Common myeloid progenitor, CD34-positive (primary cell): ENCODE measurements at regions not wholly inside any gene's neighbourhood (a gene's known extent, or its start where the extent isn't known, plus 50 kb on each side); places are given as distances from the start of the nearest gene placed in this dataset.

ENCODE experiments used
- CTCF ChIA-PET: fragments of 350-600 bp; sonication (Branson Sonifier 250); formaldehyde crosslinking; loops from one replicate; lab custom pipeline; 2021; ENCODE audit warnings: antibody characterized with exemption; lab: Charles Lee
- POLR2A ChIA-PET: fragments of 350-600 bp; sonication (Branson Sonifier 250); formaldehyde crosslinking; loops from one replicate; lab custom pipeline; 2021; ENCODE audit warnings: antibody characterized with exemption; lab: Charles Lee
- DNase-seq, 3 donors: peaks; one replicate each; pipeline versions ENCODE4 v3.0.0 to v3.0.0-alpha.2; 2013
- H3K27ac ChIP-seq, 2 experiments: 1 replicate in 1 of 2; 2 replicates in 1 of 2; pipeline ENCODE4 v1.7.0; 2013; ENCODE audit warnings: inconsistent platforms in 2 of 2, low read length in 2 of 2, mild to moderate bottlenecking in 2 of 2, low read depth in 1 of 2, moderate library complexity in 1 of 2; ENCODE audit not compliant: severe bottlenecking in 2 of 2, insufficient read depth in 1 of 2, poor library complexity in 1 of 2
- H3K27me3 ChIP-seq, 5 experiments: replicated peaks in 2 of 5; 1 replicate in 3 of 5; 2 replicates in 2 of 5; pipeline versions ENCODE4 v1.6.1 to v1.7.0; 2013; ENCODE audit warnings: low read length in 4 of 5, mild to moderate bottlenecking in 2 of 5, moderate library complexity in 2 of 5, inconsistent platforms in 1 of 5; ENCODE audit not compliant: insufficient read depth in 5 of 5, control insufficient read depth in 4 of 5
- H3K36me3 ChIP-seq, 4 experiments: 1 replicate in 2 of 4; 2 replicates in 2 of 4; pipeline versions ENCODE4 v1.6.1 to v1.7.0; 2013; ENCODE audit warnings: low read length in 3 of 4, control low read depth in 1 of 4, mild to moderate bottlenecking in 1 of 4; ENCODE audit not compliant: control insufficient read depth in 4 of 4, insufficient read depth in 4 of 4
- H3K4me1 ChIP-seq, 4 experiments: 1 replicate in 3 of 4; 2 replicates in 1 of 4; pipeline versions ENCODE4 v1.6.1 to v1.7.1; 2013; ENCODE audit warnings: low read length in 3 of 4, mild to moderate bottlenecking in 3 of 4, control low read depth in 1 of 4, inconsistent platforms in 1 of 4, moderate library complexity in 1 of 4; ENCODE audit not compliant: control insufficient read depth in 4 of 4, insufficient read depth in 4 of 4; ENCODE audit errors: control extremely low read depth in 1 of 4
- H3K4me3 ChIP-seq, 7 experiments: 1 replicate in 4 of 7; 2 replicates in 3 of 7; pipeline versions ENCODE4 v1.5.1 to v1.7.0; 2013; ENCODE audit warnings: mild to moderate bottlenecking in 7 of 7, low read length in 6 of 7, moderate library complexity in 6 of 7, inconsistent platforms in 2 of 7, low read depth in 2 of 7, control low read depth in 1 of 7; ENCODE audit not compliant: insufficient read depth in 4 of 7, control insufficient read depth in 1 of 7; ENCODE audit errors: extremely low read depth in 1 of 7
- H3K9me3 ChIP-seq, 5 experiments: 1 replicate in 4 of 5; 2 replicates in 1 of 5; pipeline versions ENCODE4 v1.6.1 to v1.7.1; 2013; ENCODE audit warnings: low read length in 4 of 5, mild to moderate bottlenecking in 2 of 5, inconsistent platforms in 1 of 5, low read depth in 1 of 5, moderate library complexity in 1 of 5; ENCODE audit not compliant: control insufficient read depth in 4 of 5, insufficient read depth in 2 of 5; ENCODE audit errors: control extremely low read depth in 1 of 5
- whole genome bisulfite sequencing: methylation state at CpG from one replicate; pipeline ENCODE4 v1.1.5; 2013; ENCODE audit not compliant: insufficient coverage; 5-methylcytosine and 5-hydroxymethylcytosine counted together

DNA sequence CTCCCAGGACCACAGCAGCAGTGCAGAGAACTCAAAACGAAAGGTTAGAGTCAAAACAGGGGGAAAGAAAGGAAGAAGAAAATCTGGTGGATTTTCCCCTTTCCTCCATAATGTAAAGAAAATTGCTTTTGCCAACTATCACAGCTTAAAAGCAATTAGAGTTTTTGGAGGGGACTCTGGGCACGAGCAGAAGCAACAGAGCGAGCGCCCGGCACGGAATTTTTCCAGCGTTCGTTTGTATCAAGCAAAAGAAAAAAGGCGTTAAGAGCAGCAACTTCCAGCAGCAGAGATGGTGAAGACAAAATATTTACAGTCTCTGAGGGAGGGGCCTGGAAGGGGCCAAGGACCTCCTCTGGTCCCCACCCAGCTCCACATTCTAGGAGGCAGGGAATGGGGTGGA lies 174.9 kb upstream of the LINGO1 start:
- Histone ChIP-seq H3K27ac (no peak overlapping the region), H3K4me1 (no peaks in the 10 kb centered on the region), H3K9me3 (no peaks in the 10 kb centered on the region), H3K36me3 (no peaks in the 10 kb centered on the region), H3K27me3 (peaks cover 0 to 4% (median 0%) of the 10 kb centered on the region in 5 experiments), H3K4me3 (no peak overlapping the region)
- ChIA-PET CTCF (no interaction called here), POLR2A (no interaction called here)
- DNase-seq = no peak
- 90% methylated on average over 8 of the region's 9 CpGs for WGBS

DNA sequence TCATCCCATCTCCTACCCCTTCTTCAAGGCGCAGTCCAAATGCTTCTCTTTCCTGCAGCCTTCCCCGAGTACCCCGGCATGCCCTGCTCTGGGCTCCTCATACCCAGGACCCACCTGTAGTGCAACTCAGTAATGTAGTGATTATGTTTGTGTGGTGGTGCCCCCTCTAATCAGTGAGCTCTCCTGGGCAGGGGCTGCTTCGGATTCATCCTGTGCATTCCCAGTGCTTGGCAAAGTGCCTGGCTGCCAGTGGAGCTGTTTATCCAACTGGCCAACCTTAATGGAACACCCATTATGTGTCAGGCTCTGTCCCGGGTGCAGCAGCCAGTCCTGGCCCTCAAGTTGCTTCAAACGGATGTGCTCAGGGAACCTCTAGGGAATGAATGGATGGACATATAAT lies 174.4 kb upstream of the LINGO1 start:
- DNase-seq = no peak
- Histone ChIP-seq H3K27ac (no peak overlapping the region), H3K4me3 (no peak overlapping the region), H3K27me3 (peaks cover 0 to 4% (median 0%) of the 10 kb centered on the region in 5 experiments), H3K9me3 (no peaks in the 10 kb centered on the region), H3K4me1 (no peaks in the 10 kb centered on the region), H3K36me3 (no peaks in the 10 kb centered on the region)
- 93% methylated on average over 3 of the region's 6 CpGs for WGBS
- POLR2A ChIA-PET = no interaction called here
- CTCF ChIA-PET = no interaction called here

DNA sequence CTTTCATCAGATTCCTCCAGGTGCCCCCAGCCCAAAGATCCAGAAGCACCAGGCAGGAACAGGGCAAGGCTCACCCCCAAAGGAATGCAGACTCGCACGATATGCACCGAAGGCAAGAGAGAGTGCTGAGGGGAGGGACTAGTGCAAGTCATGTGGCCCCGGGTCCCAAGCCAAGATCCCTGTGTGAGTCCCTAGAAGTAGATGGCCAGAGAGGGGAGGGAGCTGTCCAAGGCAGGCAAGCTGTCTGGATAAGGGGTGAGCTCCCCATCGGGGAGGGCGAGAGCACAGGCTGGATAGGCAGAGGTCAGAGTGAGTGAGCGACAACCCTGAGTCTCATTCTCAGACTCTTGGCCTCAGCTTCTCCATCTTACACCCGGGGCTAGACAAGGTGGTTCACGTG lies 171.5 kb upstream of the LINGO1 start:
- ChIA-PET POLR2A (no interaction called here), CTCF (interaction anchor here (1.0 kb wide), 1 partner anchor 13 kb away, joined by 3 read pairs; no protein-coding TSS in a partner anchor)
- no peaks in the 10 kb centered on the region for H3K36me3 ChIP-seq
- H3K4me1 ChIP-seq = no peaks in the 10 kb centered on the region
- H3K27ac ChIP-seq = no peak overlapping the region
- no peaks in the 10 kb centered on the region for H3K9me3 ChIP-seq
- 100% methylated on average over 5 of the region's 9 CpGs for WGBS
- no peak for DNase-seq
- no peak overlapping the region for H3K4me3 ChIP-seq
- H3K27me3 ChIP-seq = peaks cover 0 to 4% (median 0%) of the 10 kb centered on the region in 5 experiments

DNA sequence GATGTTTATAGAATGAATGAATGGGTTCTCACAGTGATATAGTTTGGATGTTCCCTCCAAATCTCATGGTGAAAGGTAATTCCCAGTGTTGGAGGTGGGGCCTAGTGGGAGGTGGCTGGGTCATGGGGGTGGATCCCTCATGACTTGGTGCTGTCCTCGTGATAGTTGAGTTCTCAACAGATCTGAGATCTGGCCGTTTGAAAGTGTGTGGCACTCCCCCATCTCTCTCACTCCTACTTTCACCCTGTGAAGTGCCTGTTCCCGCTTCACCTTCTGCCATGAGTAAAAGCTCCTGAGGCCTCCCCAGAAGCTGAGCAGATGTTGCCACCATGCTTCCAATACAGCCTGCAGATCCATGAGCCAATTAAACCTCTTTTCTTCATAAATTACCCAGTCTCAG lies 170.8 kb upstream of the LINGO1 start:
- POLR2A ChIA-PET = no interaction called here
- H3K4me1 ChIP-seq = no peaks in the 10 kb centered on the region
- peaks cover 0 to 4% (median 0%) of the 10 kb centered on the region in 5 experiments for H3K27me3 ChIP-seq
- CTCF ChIA-PET = interaction anchor here (1.0 to 1.1 kb wide), 2 partner anchors 12 to 18 kb away, joined by 3 read pairs; no protein-coding TSS in a partner anchor
- no peak overlapping the region for H3K4me3 ChIP-seq
- no peak for DNase-seq
- 100% methylated on average over 1 of the region's 3 CpGs for WGBS
- no peaks in the 10 kb centered on the region for H3K9me3 ChIP-seq
- no peak overlapping the region for H3K27ac ChIP-seq
- H3K36me3 ChIP-seq = no peaks in the 10 kb centered on the region

DNA sequence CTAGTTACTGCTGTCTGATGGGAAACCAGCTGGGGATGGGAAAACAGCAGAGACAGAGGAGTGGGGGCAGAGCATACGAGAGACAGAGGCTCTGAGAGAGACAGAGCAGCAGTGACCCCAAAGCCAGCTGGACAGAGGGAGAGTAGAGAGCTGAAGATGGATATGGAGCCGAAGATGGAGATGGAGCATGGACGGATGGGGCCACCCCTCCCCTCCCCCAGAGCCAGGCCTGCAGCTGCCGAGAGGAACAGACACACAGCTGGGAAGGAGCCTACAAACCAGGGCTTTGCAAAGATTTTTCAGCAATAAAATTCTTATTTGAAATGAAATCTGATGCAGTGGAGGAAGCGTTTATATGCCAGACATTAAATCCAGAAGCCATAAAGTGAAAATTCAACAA lies 167.6 kb upstream of the LINGO1 start:
- Histone ChIP-seq H3K27me3 (peaks cover 0 to 2% (median 0%) of the 10 kb centered on the region in 5 experiments), H3K9me3 (no peaks in the 10 kb centered on the region), H3K36me3 (no peaks in the 10 kb centered on the region), H3K4me3 (no peak overlapping the region), H3K4me1 (no peaks in the 10 kb centered on the region), H3K27ac (no peak overlapping the region)
- DNase-seq = no peak
- CTCF ChIA-PET = interaction anchor here (0.7 to 1.5 kb wide), 3 partner anchors 12 to 101 kb away, joined by 3 to 4 read pairs (median 3); no protein-coding TSS in a partner anchor
- WGBS = 0% methylated on average over 1 of the region's 5 CpGs
- POLR2A ChIA-PET = no interaction called here

DNA sequence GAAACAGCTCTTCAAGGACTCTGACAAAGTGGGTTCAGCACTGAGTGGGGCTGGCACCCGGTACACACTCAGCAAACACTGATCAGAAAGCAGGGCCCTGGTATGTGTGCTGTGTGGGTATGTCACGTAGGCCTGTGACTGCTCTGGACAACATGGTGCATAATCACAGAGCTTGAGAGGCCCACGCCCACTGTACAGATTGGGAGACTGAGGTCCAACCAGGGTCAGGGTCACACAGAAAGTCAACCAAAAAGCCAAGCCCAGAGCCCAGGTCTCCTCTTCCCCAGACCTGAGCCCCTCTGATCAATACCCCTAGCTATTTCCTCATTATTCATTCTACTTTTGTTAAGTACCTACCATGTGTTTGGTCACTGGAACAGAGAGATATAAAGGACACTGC lies 166.1 kb upstream of the LINGO1 start:
- no peak overlapping the region for H3K27ac ChIP-seq
- no peak for DNase-seq
- no peaks in the 10 kb centered on the region for H3K4me1 ChIP-seq
- WGBS = 96% methylated on average over 3 of the region's 3 CpGs
- no peaks in the 10 kb centered on the region for H3K36me3 ChIP-seq
- H3K27me3 ChIP-seq = peaks cover 0 to 2% (median 0%) of the 10 kb centered on the region in 5 experiments
- CTCF ChIA-PET = no interaction called here
- POLR2A ChIA-PET = no interaction called here
- H3K9me3 ChIP-seq = no peaks in the 10 kb centered on the region
- no peak overlapping the region for H3K4me3 ChIP-seq

DNA sequence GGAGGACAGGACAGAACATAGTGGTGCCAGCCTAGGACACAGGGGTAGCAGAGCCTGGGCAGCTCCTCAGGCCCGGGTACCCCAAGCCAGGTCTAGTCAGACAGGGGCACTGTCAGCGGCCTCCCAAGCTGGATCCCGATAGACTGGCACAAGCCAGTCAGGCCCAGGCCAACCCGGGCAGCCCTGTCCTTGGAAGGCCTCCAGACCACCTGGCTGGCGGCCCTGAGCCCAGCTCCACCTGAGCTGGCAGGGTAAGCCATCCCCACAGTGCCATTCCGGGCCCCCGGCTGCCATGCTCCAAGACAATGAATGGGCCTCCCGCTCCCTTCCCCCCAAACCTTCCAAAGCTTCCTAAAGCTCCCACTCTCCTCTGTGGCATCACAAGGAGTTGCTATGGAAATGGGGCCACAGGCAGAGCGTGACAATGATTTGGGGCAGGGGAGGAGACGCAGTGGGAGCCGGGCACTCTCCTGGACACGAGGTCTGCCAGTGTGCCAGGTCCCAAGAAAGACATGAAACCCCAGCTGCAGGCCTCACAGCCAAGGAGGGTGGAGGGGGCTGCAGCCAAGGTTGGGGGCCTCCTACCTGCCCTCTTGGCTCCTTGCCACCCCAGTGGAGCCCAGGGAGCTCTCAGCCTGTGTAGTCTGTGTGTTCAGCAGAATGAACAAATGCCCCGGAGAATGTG lies 165.6 kb upstream of the LINGO1 start:
- no peaks in the 10 kb centered on the region for H3K4me1 ChIP-seq
- H3K27ac ChIP-seq = no peak overlapping the region
- no peak overlapping the region for H3K4me3 ChIP-seq
- 85% methylated on average over 11 of the region's 13 CpGs for WGBS
- DNase-seq = no peak
- POLR2A ChIA-PET = no interaction called here
- CTCF ChIA-PET = no interaction called here
- H3K27me3 ChIP-seq = peaks cover 0 to 2% (median 0%) of the 10 kb centered on the region in 5 experiments
- no peaks in the 10 kb centered on the region for H3K9me3 ChIP-seq
- H3K36me3 ChIP-seq = no peaks in the 10 kb centered on the region
